Endothelial cell of umbilical vein (primary cell): ENCODE measurements at regions not wholly inside any gene's neighbourhood (a gene's known extent, or its start where the extent isn't known, plus 50 kb on each side); places are given as distances from the start of the nearest gene placed in this dataset.

Source experiments
- BruUV-seq: library from RNA; stranded (reverse); fragments of 400-500 nt; replicated peaks from 2 replicates; lab custom pipeline; 2021; lab: Mats Ljungman, UMichigan
- CTCF ChIA-PET: fragments of 300-600, 350-600 bp; sonication (Branson Sonifier 250); formaldehyde crosslinking; loops from one replicate; lab custom pipeline; 2021; ENCODE audit warnings: antibody characterized with exemption, inconsistent platforms; lab: Charles Lee
- POLR2A ChIA-PET: fragments of 300-600, 350-600 bp; sonication (Branson Sonifier 250); formaldehyde crosslinking; loops from one replicate; lab custom pipeline; 2021; ENCODE audit warnings: antibody characterized with exemption, inconsistent platforms; lab: Charles Lee
- DNase-seq: peaks from one replicate; pipeline ENCODE4 v3.0.0-alpha.2; 2011; ENCODE audit warnings: low read depth, low spot score
- FAIRE-seq: peaks from 2 replicates; lab custom pipeline; 2011; peaks lifted over from hg19 to GRCh38; lab: Jason Lieb, UNC
- H2AFZ ChIP-seq: 2 replicates; pipeline ENCODE4 v1.6.0; 2012; ENCODE audit warnings: low read depth, low read length, control low read depth, inconsistent platforms
- H3K27ac ChIP-seq: 2 replicates; pipeline ENCODE4 v1.5.1; 2011; ENCODE audit warnings: low read depth, mild to moderate bottlenecking, control low read depth, low read length, moderate library complexity; ENCODE audit not compliant: insufficient read depth
- H3K27me3 ChIP-seq, 2 experiments: 2 replicates each; pipeline versions ENCODE4 v1.6.0 to v1.6.1; 2011; ENCODE audit warnings: low read length in 2 of 2, mixed read lengths in 1 of 2; ENCODE audit not compliant: control insufficient read depth in 2 of 2, insufficient read depth in 2 of 2
- H3K36me3 ChIP-seq, 2 experiments: 2 replicates in 1 of 2; 3 replicates in 1 of 2; pipeline ENCODE4 v1.5.1; 2011; ENCODE audit warnings: low read length in 2 of 2, mild to moderate bottlenecking in 1 of 2, moderate library complexity in 1 of 2; ENCODE audit not compliant: control insufficient read depth in 2 of 2, insufficient read depth in 2 of 2; ENCODE audit errors: extremely low read depth in 1 of 2
- H3K4me1 ChIP-seq: 3 replicates; pipeline ENCODE4 v1.5.1; 2011; ENCODE audit warnings: mild to moderate bottlenecking, low read length; ENCODE audit not compliant: control insufficient read depth, insufficient read depth; ENCODE audit errors: extremely low read depth
- H3K4me2 ChIP-seq: 2 replicates; pipeline ENCODE4 v1.6.1; 2011; ENCODE audit warnings: low read length, control low read depth, mixed read lengths; ENCODE audit not compliant: insufficient read depth
- H3K4me3 ChIP-seq, 3 experiments: fragments of 200-600 bp in 1 of 3; sonication (generic), shearing (Covaris generic) in 1 of 3; replicated peaks in 1 of 3; 2 replicates each; pipeline ENCODE4 v1.5.1; 2011 to 2016; ENCODE audit warnings: control low read depth in 3 of 3, low read length in 3 of 3, mild to moderate bottlenecking in 2 of 3, inconsistent platforms in 1 of 3, low read depth in 1 of 3, moderate library complexity in 1 of 3; ENCODE audit not compliant: insufficient read depth in 1 of 3
- H3K79me2 ChIP-seq: 2 replicates; pipeline ENCODE4 v1.6.0; 2012; ENCODE audit warnings: low read length, inconsistent platforms; ENCODE audit not compliant: control insufficient read depth, insufficient read depth
- H3K9ac ChIP-seq: replicated peaks from 2 replicates; pipeline ENCODE3; 2011; ENCODE audit warnings: low read length, control low read depth; ENCODE audit not compliant: insufficient read depth; ENCODE audit errors: extremely low read depth
- H3K9me1 ChIP-seq: replicated peaks from 3 replicates; pipeline ENCODE4 v1.6.0; 2011; ENCODE audit warnings: mild to moderate bottlenecking, low read length; ENCODE audit not compliant: control insufficient read depth, insufficient read depth; ENCODE audit errors: extremely low read depth
- H3K9me3 ChIP-seq: replicated peaks from 2 replicates; pipeline ENCODE4 v1.5.1; 2012; ENCODE audit warnings: low read length, inconsistent platforms; ENCODE audit not compliant: control insufficient read depth, insufficient read depth
- H4K20me1 ChIP-seq: replicated peaks from 2 replicates; pipeline ENCODE3; 2011; ENCODE audit warnings: mild to moderate bottlenecking, low read length; ENCODE audit not compliant: control insufficient read depth, insufficient read depth; ENCODE audit errors: extremely low read depth
- EZH2 ChIP-seq: IDR thresholded peaks from 2 replicates; pipeline ENCODE4 v1.6.1; 2012; ENCODE audit warnings: borderline replicate concordance, low read depth, mild to moderate bottlenecking, moderate library complexity, low read length, inconsistent platforms; ENCODE audit not compliant: severe bottlenecking
- FOS ChIP-seq: IDR thresholded peaks from 2 replicates; pipeline ENCODE4 v1.6.1; 2011; ENCODE audit warnings: mild to moderate bottlenecking, low read length, moderate library complexity, borderline replicate concordance; ENCODE audit not compliant: insufficient read depth
- GATA2 ChIP-seq: IDR thresholded peaks from 2 replicates; pipeline ENCODE4 v1.7.0; 2011; ENCODE audit warnings: low read depth, mild to moderate bottlenecking, moderate library complexity, mixed read lengths, low read length; ENCODE audit not compliant: insufficient read length, insufficient read depth
- JUN ChIP-seq: IDR thresholded peaks from 2 replicates; pipeline ENCODE4 v1.6.1; 2011; ENCODE audit warnings: borderline replicate concordance, low read depth; ENCODE audit not compliant: insufficient read length, insufficient read depth
- MYC ChIP-seq: IDR thresholded peaks from one replicate; pipeline ENCODE4 v1.6.1; 2011; ENCODE audit warnings: mild to moderate bottlenecking, low read depth, low read length
- POLR2A ChIP-seq: IDR thresholded peaks from 2 replicates; pipeline ENCODE4 v1.6.1; 2012; ENCODE audit warnings: low read depth, mild to moderate bottlenecking, control low read depth, low read length
- POLR2AphosphoS5 ChIP-seq: IDR thresholded peaks from 2 replicates; pipeline ENCODE4 v1.6.1; 2012; ENCODE audit warnings: low read depth, mild to moderate bottlenecking, control low read depth, low read length, moderate library complexity; ENCODE audit not compliant: insufficient read depth
- dilution Hi-C: fragments of 300-500 bp; cut with MboI; formaldehyde crosslinking; loops from one replicate; pipeline ENCODE4 v1.15.0; 2019; ENCODE audit warnings: low sequenced_read_pairs; ENCODE audit not compliant: extremely low pct_ligation_motif_present
- intact Hi-C: fragments of 100-400 bp; cut with micrococcal nuclease; formaldehyde crosslinking; loops from one replicate; pipeline ENCODE4 v1.10.0; 2022
- TF ChIP-seq, protein P1 (sequence below), 2 donors: IDR thresholded peaks; 1 replicate in 1 of 2; 2 replicates in 1 of 2; pipeline ENCODE4 v1.5.1; 2011; ENCODE audit warnings: low read length in 2 of 2, mild to moderate bottlenecking in 2 of 2, moderate library complexity in 2 of 2, control low read depth in 1 of 2, inconsistent platforms in 1 of 2, low read depth in 1 of 2; ENCODE audit not compliant: insufficient read depth in 1 of 2; ENCODE audit errors: extremely low read depth in 1 of 2
- TF ChIP-seq, protein P2 (sequence below): IDR thresholded peaks from 2 replicates; pipeline ENCODE4 v1.6.1; 2011; ENCODE audit not compliant: insufficient read depth, insufficient read length

DNA sequence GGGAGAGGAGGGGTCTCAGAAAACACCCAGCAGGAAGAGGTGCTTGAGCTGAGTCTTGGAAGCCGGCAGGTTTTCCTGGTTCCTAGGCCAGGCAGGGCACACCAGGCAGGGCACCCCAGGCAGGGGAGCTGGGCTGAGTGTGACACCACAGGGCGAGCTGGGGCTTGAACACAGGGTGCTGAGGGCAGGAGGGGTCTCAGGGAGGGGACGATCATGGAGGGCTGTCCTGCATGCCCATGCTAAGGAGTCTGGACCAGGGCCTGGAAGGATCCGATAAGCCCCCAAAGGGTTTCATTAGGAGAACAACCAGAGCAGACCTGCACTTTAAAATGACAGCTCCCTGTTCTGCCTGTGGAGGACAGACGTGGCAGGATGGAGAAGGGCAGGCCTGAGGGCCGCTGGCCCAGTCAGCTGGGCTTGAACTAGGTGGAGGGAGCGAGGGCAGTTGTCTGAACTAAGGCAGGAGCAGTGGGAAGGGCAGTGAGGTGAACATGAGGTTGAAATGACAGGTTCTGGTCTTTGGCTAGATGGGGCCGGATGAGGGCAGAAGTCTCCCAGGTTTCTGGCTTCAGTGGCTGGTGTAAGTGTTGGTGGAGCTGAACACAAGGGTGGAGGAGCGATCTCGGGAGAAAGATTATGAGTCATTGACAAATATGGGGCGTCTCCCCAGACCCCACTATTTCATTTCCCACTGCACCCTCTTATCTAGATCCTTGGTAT is 171.0 kb upstream of the PZP start:
- FAIRE-seq (no peak), DNase-seq (no peak)
- Histone ChIP-seq H3K9me3 (no peaks in the 10 kb centered on the region), H3K27me3 (no peaks in the 10 kb centered on the region), H3K4me3 (no peak overlapping the region), H3K9me1 (no peaks in the 10 kb centered on the region), H3K79me2 (no peaks in the 10 kb centered on the region), H3K27ac (no peak overlapping the region), H4K20me1 (no peaks in the 10 kb centered on the region), H3K4me2 (no peak overlapping the region), H3K9ac (no peak overlapping the region), H2AFZ (no peak overlapping the region), H3K4me1 (no peaks in the 10 kb centered on the region), H3K36me3 (no peaks in the 10 kb centered on the region)
- POLR2A ChIA-PET = no interaction called here
- intact Hi-C loops = loop anchor here (5.0 kb wide), 1 partner anchor 328 kb away; no protein-coding TSS in a partner anchor
- no TSS peak for BruUV-seq
- TF ChIP-seq, protein P1, sequence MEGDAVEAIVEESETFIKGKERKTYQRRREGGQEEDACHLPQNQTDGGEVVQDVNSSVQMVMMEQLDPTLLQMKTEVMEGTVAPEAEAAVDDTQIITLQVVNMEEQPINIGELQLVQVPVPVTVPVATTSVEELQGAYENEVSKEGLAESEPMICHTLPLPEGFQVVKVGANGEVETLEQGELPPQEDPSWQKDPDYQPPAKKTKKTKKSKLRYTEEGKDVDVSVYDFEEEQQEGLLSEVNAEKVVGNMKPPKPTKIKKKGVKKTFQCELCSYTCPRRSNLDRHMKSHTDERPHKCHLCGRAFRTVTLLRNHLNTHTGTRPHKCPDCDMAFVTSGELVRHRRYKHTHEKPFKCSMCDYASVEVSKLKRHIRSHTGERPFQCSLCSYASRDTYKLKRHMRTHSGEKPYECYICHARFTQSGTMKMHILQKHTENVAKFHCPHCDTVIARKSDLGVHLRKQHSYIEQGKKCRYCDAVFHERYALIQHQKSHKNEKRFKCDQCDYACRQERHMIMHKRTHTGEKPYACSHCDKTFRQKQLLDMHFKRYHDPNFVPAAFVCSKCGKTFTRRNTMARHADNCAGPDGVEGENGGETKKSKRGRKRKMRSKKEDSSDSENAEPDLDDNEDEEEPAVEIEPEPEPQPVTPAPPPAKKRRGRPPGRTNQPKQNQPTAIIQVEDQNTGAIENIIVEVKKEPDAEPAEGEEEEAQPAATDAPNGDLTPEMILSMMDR (IDR thresholded peaks at IDR 0.05; ENCODE audit: extremely low read depth in 1 of 2, insufficient read depth in 1 of 2, low read depth in 1 of 2, low read length in 2 of 2) = no peak
- no peak for TF ChIP-seq POLR2A
- TF ChIP-seq, protein P2, sequence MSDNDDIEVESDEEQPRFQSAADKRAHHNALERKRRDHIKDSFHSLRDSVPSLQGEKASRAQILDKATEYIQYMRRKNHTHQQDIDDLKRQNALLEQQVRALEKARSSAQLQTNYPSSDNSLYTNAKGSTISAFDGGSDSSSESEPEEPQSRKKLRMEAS = no peak
- no peak for TF ChIP-seq FOS
- no peak for TF ChIP-seq EZH2
- no peak for TF ChIP-seq JUN
- TF ChIP-seq GATA2 = no peak
- TF ChIP-seq POLR2AphosphoS5 = no peak
- TF ChIP-seq MYC = no peak
- dilution Hi-C loops = no loop called here
- CTCF ChIA-PET = interaction anchor here (1.1 to 3.6 kb wide), 5 partner anchors 10 to 90 kb away, joined by 3 to 39 read pairs (median 3); no protein-coding TSS in a partner anchor
